ENCODE measurements at regions not wholly inside any gene's neighbourhood (a gene's known extent, or its start where the extent isn't known, plus 50 kb on each side); places are given as distances from the start of the nearest gene placed in this dataset.

DNA sequence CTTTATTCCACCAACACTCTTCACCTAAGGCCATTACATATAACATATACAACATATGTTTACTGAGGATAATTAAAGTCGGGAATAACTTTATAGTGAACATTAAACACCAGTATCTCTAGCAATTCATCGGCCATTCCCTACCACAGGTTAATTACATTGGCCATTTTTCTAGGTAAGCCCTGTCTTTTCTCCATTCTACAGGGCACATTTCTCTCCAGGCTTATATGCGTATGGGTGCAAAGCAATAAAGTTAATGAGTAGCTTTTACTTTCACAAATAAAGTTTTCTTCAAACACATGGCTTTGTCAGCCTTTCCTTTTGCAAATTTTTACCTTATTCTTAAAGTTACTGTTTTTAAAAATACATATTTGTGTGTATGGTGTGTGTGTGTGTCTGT is 111.9 kb upstream of the IQCM start:
- DNase-seq (ENCODE audit: extremely low read depth in 1 of 2, low read depth in 1 of 2): no peak

DNA sequence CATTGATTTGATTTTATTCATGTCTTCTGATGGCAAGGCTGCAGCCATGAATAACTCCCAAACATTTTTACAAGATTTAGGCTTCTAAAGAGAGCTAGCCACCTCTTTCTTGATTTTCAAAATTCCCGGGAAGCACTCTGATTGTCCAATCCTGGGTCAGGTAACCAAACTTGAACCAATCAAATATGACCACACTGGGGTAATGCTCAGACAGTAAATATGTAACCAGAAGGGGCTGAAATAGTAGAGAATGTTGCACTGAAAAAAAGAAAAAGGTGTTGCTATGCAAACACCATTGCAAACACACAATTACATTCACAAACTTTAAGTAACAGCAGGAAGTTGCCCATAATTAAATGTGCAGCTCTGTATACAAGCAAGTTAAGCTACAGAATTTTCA is 112.9 kb upstream of the IQCM start:
- no peak for DNase-seq (ENCODE audit: extremely low read depth in 1 of 2, low read depth in 1 of 2)

DNA sequence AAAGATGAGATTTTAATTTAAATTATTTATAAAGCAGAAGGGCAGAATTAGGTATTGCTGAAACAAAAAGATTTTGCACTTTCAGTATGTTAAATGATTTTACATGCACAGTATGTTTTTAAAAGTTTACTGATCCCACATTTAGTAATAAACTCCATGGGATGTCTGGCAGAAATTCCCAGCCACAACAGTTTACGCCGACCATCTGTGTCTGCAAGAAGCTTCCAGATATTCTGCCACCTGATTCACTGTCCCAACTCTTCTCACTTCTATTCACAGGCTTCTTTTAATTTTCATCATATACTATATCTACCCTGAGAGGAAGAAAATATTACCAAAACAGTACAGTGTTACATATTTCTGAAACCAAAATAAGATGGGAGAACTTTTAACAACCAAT is 115.8 kb upstream of the IQCM start:
- DNase-seq (ENCODE audit: extremely low read depth in 1 of 2, low read depth in 1 of 2): no peak

DNA sequence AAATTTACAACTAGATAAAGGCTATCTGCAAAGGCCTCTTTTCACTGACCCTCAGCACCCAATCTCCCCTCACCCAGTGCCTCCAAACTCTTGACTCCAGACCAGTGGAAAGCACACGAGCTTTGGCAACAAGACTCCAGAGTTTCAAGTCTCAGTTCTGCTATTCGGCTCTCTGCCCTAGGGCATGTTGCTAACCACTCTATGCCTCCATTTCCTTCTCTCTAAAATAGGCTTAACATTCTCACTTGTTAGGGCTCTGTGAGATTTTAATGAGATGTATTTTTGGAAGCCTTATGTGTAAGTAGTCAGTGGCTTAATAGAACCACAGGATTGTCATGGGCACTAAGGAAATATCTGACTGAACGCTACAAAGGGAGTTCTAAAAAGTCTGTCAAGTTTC is 116.5 kb upstream of the IQCM start:
- no peak for DNase-seq (ENCODE audit: extremely low read depth in 1 of 2, low read depth in 1 of 2)

DNA sequence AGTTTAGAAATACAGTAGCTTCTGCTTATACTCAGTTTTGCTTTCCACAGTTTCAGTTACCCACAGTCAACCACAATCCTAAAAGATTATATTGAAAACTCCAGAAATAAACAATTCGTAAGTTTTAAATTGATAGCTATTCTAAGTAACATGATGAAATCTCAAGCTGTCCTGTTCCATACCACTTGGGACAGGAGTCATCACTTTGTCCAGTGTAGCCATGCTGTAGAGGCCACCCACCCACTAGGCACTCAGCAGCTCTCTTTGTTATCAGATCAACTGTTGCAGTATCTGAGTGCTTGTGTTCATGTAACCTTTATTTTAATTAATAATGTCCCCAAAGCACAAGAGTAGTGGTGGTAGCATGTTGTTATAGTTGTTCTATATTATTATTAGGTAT is 117.5 kb upstream of the IQCM start:
- no peak for DNase-seq (ENCODE audit: extremely low read depth in 1 of 2, low read depth in 1 of 2)

DNA sequence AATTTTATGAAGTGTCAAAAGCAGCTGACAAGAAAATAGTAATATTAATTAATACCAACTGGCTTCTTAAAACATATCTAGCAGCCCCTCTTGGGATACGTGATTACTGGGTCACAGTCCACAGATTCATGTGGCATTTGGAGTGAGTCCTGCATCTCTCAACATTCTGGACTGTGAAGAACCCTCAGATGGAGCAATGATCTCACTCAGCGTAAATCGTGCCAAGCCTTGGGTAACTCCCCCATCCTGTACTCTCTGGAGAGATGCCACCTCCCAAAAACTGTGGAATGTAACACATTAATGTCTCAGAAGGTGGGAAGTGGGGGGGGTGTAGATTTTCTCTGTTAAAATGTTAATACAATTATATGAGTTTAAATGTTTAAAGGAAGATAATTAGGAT is 118.2 kb upstream of the IQCM start:
- DNase-seq (ENCODE audit: extremely low read depth in 1 of 2, low read depth in 1 of 2): no peak

DNA sequence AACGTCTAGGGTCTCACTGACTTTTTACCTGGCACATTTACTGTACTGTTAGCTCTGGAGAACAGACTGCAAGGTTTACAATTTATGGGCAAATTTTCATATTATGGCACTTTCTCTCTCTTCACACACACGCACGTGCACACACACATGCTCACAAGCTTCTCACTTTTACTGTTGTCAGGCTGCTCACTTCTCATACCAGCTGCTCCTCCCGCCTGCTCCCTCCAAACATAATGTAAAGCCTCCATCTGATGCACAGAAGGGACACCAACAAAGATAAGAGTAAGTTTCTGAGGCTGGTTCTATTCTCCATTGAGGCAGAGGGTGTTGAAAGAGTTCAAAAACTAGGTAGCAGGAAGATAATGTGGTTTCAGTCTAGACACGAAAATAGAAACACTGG is 128.9 kb upstream of the DCLK2 start:
- DNase-seq (ENCODE audit: extremely low read depth in 1 of 2, low read depth in 1 of 2): no peak

DNA sequence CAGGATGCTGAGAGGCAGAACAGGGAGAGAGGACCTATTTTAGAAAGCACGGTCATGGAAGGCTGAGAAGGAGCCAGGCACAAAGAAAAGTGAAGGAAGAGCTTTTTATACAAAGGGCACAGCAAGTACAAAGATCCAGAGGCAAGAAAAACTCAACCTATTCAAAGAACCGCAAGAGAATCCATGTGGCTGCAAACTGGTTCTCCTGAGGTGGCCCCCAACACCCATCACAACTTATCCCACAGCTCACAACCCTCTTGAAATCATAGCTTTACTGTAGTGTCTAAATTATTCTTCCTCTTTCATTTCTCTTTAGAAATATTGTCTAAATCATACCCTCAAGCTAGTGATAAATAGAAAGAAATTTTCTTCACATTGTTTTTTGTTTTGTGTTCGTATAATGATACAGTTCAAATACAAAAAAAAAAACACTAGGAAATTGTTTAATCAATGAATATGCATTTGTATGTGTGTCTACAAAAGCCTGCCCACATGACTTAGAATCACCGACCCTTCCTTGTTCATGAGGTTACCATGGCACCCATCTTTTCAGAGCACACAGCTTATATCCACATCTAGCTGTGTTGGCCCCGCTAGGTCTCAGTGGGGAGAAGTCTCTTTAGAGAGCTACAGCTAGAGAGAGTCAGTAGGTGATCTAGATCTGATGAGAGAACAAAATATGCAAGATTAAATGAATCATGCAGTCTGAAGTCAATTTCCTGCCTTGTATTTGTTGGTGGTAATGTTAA is 126.9 kb upstream of the DCLK2 start:
- DNase-seq (ENCODE audit: extremely low read depth in 1 of 2, low read depth in 1 of 2): no peak

DNA sequence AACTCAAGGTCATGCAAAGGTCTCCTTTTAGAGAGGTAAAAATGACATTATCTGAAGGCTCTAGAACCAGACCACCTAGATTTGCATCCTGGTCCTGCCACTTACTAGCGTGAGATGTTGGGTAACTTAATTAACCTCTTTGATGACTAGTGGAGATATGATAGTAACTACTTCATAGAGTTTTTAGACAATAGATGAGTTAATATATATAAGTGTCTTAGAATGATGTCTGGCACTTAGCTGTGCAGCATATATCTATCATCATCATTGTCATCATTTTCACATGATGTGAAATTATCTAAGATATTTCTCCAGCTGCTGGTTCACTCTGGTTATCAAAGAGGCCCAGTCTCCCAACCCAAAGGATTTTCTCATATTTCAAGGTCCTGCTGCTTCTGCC is 126.1 kb upstream of the DCLK2 start:
- DNase-seq (ENCODE audit: extremely low read depth in 1 of 2, low read depth in 1 of 2): no peak

DNA sequence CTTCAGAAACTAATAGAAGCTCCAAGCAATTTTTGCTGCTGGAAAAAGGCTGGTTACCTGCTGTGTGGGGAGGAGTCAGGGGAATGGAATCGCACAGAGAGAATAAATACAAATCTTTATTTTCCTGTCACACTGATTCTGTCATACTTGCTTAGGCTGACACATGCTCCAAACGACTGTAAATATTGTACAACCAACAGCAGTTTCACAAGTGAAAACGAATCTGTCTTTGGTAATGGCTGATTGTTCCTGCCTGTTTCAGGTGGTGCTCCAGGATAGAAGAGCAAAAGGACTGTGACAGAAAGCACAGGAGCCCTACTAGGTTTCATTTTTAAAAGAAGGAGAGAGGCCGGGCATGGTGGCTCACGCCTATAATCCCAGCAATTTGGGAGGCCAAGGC is 125.5 kb upstream of the DCLK2 start:
- no peak for DNase-seq (ENCODE audit: extremely low read depth in 1 of 2, low read depth in 1 of 2)

DNA sequence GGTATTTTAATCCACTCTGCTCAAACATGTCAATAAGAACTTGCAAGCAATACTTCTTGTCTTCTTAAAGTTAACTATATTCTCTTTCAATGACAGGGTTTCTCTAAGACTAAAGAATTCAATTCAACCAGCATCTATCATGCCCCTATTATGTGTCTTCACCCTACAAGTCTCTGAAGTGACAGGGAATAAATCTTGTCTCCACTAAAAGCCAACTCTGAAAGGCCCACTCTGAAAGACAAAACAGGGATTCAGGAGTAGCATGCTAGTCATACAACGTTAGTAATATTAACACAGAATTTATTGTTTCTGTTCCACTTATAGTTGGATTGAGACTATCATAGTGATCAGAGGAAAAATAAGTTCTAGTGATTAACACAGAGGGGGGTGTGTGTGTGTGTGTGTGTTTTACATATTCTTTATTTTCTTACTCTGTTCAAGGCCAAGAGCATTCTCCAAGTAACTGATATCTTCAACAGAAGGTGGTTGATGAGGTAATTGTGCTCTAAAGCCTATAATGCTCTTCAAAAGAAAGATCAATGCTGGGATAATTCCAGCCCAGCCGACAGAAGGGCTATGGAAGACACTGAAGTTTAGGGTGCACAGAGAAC is 122.4 kb upstream of the DCLK2 start:
- no peak for DNase-seq (ENCODE audit: extremely low read depth in 1 of 2, low read depth in 1 of 2)

DNA sequence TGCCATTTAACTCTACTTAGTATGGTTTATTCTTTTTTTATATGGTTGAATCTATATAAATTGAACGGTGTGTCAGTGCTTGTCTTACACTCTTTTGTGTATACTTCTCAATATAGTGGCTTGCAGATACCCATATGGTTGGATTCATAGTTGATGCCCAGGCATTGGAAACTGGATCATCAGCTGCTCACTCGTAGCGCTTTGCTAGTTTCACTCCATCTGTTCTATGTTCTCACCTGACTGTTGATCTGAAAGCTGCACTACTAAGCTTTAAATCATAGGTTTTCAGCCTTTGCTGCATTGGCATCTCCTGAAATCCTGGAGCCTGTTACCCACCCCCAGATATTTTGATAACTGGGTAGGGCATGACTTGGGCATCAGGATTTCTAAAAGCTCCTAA is 121.6 kb upstream of the DCLK2 start:
- DNase-seq (ENCODE audit: extremely low read depth in 1 of 2, low read depth in 1 of 2): no peak

DNA sequence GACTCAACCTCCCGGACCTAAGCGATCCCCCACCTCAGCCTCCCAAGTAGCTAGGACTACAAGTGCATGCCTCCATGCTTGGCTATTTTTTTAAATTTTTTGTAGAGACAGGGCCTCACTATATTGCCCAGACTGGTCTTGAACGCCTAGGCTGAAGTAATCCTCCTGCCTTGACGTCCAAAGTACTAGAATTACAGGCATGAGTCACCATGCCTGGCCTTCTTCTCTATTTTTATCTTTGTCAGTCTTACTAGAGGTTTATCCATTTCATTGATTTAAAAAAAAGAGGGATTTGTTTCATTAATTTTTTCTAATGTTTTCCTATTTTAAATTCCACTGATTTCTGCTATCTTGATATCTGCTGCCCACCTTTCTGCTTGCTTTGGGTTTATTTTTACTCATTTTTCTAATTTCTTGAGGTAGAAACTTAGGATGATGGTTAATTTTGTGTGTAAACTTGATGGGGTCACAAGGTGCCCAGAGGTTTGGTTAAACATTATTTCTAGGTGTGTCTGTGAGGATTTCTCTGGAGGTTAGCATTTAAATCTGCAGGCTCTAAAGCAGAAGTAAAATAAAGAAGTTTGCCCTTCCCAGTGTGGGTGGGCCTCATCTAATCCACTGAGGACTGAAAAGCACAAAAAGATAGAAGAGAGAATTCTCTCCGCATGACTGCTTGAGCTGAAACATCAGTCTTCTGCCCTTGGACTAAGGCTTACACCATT is 116.2 kb upstream of the DCLK2 start:
- DNase-seq (ENCODE audit: extremely low read depth in 1 of 2, low read depth in 1 of 2): no peak

DNA sequence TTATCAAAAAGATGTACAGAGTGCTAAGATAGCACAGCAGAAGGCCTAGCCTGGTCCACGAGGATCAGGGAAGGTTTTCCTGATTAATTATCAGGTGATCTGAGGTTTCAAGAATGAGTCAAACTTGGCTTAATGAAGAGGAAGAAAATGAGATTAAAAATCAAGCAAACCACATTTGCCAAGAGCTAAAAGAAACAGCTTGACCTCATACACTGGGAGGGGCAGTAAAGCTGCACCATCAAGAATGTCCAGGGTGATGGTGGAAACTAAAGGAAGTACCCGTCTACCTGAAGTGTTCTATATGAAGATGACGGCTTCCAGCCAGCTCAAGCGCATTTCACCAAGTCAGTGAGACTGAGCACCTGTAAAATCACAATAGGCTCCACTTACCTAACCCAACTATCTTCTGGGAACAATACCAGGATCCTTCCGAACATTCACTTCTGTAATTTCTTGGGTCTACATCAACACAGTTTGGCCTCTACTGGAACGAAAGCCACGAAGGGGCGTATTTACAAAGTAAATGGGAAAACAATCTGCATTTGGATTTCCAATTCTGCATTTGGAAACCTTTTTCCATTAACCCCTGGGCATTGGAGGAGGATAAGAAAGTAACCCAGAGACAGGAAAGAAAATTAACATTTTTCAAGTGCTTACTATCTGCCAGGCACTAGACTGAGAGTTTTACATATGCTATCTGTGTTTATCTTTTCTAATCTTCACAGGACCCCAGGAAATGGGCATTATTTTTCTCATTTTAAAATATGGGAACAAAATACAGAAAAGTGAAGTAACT is 114.0 kb upstream of the DCLK2 start:
- no peak for DNase-seq (ENCODE audit: extremely low read depth in 1 of 2, low read depth in 1 of 2)

DNA sequence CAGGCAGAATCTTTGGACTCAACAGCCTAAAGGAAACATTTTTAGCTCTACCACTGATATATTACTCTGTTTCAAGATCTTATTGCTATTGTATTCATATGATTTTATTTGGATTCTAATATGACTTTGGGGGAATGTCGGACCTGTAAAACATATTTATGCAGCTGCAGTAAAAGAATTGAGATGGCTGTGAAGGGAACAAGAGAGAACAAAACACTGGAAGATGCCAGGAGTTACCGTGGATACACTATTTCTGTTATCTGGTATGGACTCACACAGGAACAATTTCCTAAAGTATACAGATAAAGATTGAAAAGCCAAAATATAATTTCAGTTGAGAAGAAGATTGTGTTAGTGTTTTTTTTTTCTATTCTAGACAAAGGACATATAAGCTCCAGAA is 113.0 kb upstream of the DCLK2 start:
- no peak for DNase-seq (ENCODE audit: extremely low read depth in 1 of 2, low read depth in 1 of 2)

DNA sequence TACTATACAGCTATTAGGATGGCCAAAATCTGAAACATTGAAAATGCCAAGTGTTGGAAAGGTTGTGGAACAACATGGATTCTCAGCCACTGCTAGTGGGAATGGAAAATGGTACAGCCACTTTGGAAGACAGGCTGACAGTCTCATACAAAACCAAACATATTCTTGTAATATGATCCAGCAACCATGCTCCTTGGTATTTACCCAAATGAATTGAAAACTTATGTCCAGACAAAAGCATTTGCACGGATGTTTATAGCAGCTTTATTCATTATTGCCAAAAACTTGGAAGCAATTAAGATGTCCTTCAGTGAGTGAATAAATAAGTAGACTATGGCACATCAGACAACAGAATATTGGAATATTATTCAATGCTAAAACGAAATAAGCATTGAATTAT is 105.8 kb upstream of the DCLK2 start:
- DNase-seq (ENCODE audit: extremely low read depth in 1 of 2, low read depth in 1 of 2): no peak

DNA sequence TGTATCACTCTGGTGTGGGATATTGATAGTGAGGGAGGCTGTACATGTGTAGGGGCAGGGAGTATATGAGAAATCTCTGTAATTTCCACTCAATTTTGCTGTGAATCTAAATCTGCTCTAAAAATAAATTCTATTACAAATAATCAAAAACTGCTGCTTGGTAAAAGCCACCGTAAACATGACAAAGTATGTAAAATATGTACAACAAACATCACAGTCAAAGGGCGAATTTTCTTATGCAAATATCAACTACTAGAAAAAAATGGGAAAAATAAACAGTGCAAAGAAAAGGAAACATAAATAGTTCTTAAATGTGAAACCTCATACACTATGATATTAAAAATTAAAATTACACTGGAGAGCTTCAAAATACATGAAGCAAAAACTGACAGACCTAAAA is 105.1 kb upstream of the DCLK2 start:
- no peak for DNase-seq (ENCODE audit: extremely low read depth in 1 of 2, low read depth in 1 of 2)

DNA sequence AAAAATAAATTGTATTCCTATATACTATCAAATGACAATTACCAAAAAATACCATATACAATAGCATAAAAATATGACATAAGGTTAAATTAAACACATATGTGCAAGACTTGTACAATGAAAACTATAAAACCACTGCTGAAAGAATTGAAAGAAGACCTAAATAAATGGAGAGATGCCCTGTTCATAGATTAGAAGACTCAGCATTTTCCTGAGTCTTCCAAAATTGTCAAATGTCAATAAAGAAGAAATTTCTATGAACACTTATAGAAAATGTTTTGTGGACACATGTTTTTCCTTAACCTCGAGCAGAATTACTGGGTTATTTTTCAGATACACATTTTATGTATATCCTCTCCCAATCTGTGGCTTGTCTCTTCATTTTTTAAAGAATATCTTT is 103.1 kb upstream of the DCLK2 start:
- no peak for DNase-seq (ENCODE audit: extremely low read depth in 1 of 2, low read depth in 1 of 2)

DNA sequence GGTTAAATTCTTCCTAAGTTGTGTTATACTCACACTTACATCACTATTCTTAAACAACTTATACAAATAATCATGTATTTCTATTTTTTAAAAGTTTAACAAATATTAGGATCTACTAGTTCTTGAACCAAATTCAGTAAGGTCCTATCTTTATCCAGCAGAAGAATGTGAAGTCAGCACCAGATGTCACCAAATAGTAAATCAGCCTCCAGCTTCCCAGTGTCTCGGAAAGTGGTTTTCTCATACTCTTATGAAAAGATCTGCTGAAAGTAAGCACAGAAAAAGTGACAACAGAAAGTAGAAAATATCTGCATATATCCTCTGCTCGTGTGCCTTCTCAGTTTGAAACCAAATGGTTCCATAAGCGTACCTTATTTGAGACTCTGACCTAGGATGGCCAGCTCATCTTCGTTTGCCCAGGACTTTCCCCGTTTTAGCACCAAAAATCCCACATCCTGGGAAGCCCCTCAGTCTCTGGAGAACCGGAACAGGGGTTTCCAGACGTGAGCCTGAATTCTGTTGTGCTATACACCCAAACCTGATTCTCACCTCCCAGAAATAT is 98.0 kb upstream of the DCLK2 start:
- no peak for DNase-seq (ENCODE audit: extremely low read depth in 1 of 2, low read depth in 1 of 2)

DNA sequence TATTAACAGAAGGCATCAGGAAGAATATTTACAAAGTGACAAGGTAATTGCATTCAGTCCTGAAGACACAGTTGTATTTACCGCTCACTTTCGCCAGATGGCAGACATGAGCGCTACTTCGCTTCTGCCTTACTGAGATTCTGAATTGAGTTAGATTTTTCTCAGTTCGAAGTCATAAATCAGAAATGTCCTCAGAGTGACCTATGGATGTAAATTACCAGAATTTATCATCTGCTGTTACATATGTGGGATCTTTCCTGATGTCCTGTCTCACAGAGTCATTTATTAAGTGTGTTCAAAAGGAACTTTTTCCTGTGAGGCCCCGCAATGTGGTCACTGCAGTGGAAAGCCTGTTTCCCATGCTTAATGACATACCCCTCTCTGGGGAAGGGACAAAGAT is 97.3 kb upstream of the DCLK2 start:
- no peak for DNase-seq (ENCODE audit: extremely low read depth in 1 of 2, low read depth in 1 of 2)

DNA sequence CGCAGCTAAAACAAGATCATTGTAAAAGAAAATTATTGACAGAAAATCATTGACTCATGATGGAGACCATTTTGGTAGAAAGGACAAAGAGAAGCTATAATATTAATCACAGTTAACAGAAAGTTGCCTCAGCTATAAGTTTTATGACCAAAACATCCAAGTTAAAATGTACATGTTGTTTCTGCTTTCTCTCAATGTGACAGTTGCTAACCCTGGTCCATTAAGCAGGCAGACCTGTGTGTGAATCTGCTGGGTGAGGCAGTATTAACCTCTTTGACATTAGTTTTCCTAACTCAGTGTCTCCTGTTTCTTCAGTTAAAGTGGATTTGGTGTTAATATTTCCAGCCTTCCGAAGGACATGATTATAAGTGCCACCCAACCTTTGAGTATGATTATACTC is 94.8 kb upstream of the DCLK2 start:
- no peak for DNase-seq (ENCODE audit: extremely low read depth in 1 of 2, low read depth in 1 of 2)
